Stimulated activated CD8-positive, alpha-beta memory T cell treated with anti-CD3 and anti-CD28 coated beads, Interleukin-12 subunit alpha, Interleukin-12 subunit beta, amount 100 ng/mL, for 4 hours (primary cell): ENCODE measurements at regions not wholly inside any gene's neighbourhood (a gene's known extent, or its start where the extent isn't known, plus 50 kb on each side); places are given as distances from the start of the nearest gene placed in this dataset.
"Not testable (repeated sequence)": the region's sequence is repeated elsewhere in the genome, so short reads cannot be mapped to it uniquely, and the experiment has no call there.

Source experiments
- DNase-seq: peaks from one replicate; pipeline ENCODE4 v3.0.0-alpha.2; 2020; ENCODE audit warnings: low read depth

DNA sequence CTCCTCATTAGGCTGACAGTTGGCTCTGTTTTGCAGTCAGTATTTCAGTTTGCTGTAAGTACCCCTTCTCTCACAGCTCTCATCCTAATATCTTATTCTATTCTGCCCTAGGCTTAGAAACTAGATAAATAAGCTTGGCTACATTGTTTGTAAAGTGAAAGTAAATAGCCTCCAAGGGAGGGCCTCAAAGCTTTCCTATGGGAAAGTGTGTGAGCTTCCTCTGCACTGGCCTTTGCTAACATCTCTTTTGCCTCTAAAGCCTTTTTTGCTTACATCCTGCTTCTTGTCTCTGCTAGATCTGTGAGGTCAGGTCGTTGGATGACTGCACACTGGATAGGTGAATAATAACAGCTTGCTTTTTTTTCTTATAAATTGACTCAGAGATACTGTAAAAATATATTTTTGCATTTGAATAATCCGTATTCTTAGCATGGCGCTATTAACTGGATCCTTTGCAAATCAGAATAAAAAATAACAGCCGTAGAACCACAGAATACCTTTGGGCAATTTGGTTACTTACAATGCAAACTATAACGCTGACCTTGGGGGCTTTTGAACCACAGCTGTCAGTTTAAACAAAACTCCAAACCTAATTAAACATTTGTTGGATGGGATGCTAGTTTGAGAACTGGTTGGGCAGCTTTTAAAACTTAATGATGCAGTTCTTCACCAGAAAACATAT, 55.1 kb downstream of the TTC6 start:
- no peak for DNase-seq

DNA sequence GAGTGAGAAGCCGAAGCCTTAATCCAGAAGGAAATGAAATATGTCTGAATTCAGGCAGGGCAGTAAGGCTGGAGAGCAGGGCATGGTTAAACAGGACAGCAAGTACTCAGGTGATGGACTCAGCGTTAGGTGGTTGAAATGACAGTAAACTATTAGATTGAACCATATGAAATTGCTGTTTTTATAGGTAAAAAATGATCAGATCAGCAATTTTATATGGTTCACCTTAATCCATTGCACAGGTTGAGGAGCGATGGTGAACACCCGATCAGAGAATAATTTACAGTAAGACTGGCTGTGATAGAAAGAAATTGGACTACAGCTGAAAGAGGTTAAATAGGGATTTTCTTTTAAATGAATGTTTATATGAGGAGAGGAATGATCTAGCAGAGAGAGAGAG, 56.6 kb downstream of the TTC6 start:
- DNase-seq: no peak

DNA sequence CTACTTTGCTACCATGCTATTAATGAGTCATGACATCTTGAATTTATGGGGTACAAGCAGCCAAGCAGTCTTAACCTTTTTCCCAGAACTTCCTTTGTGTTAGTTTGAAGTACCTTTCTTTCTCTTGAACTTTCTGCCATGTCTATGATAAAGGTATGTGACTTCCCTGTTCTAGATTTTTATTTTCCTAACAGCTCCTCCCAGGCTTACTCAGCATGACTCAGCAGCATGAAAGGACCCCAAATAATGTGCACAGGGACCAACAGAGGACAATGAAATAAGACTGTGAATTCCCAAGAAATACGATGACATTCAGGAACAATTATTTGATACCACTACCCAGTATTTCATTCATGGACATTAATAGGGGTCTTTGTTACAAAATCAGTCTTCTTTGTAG, 60.0 kb downstream of the TTC6 start:
- DNase-seq: no peak

DNA sequence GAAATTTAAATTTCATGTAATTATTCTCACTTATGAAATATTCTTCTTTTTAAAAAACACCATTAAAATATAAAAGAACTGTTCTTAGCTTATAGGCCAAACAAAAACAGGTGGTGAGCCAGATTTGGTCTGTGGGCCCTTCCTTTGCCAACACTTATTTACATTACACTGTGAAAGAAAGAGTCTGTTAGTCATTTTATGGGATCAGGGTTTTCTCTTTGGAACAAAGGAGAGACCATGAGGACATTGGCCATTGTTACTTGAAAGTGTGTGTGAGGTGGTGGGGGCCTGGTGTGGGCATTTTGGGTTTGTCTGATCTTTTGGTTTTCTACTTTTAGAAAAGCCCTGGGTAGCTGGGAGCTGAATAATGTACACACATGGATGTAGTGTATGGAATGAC, 62.7 kb downstream of the TTC6 start:
- no peak for DNase-seq

DNA sequence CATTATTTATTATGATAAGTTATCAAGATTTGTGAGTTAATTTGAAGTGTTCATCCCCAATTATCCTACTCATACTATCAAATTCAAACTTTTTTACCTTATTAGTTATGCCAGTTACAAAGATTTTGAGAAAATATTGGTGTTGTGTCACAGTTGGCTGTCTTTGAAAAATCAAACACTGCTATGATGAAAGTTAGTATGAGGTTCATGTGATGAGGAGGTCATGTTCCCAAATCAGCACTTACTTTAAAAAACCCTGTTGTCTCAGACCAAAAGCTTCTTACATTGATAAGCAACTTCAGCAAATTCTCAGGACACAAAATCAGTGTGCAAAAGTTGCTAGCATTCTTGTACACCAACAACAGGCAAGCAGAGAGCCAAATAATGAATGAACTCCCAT, 68.1 kb downstream of the TTC6 start:
- no peak for DNase-seq

DNA sequence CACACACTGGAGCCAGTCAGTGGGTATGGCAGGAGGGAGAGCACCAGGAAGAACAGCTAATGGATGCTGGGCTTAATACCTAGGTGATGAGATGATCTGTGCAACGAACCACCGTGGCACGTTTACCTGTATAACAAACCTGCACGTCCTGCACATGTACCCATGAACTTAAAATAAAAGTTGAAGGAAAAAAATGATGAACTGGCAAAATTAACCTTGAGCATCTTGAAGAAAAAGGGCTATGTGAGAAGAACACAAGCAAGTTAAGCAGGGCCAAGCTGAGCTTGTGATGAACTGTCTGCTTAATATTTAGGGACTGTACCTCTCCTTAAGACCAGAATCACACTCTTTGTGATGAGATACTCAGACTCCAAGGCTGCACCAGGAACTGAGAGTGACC, 70.0 kb downstream of the TTC6 start:
- no peak for DNase-seq

DNA sequence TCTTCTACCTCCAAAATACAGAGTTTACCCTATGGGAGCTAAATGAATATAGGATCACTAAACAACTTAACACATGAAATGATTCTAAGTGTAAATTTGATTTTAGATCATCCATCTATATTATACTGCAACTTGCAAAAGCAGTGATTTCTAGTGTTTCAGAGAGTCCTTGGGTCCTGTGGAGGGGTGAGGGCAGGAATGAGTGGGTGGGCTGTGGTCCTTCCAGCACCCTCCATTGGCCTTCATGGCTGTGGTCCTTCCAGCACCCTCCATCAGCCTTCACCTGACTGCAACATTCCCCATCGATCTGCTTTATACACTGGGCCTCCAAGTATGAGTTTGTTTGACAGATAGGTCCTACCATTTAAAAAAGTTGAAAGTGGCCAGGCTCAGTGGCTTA, 70.5 kb downstream of the TTC6 start:
- no peak for DNase-seq

DNA sequence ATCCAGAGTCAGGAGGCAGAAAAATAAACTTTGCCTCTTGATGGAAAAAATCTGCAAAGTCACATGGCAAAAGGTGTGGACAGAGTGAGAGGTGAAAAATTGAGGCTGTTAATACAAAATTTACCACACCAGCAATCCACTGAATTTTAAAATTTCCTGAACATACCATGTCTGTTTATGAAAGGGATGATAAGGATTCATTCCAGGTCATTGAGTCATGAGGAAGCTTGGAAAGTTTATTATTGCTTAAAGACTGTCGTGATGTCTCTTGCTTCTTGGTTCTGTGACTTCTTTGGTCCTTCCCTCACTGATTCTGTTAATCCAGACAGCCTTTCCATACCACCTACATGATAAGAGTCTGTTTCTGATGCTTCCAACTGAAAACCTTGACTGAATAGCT, 73.2 kb downstream of the TTC6 start:
- DNase-seq: no peak

DNA sequence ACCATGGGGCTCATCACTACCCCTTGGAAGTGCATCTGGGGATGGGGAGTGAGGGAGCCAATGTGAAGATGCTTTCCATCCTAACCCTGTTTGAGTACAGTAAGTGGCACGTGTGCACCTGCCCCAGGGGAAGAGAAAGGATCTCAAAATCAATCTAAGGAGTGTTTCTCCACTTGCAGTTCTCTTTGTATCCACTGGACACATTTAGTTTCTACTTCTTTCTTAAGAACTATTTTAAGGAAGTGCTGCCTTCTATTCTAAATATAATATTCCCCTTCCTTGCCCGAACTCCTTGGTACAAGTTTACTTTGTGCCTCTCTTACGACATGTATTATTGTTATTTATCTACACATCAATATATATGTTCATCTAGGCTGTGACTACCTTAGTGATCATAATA, 73.8 kb downstream of the TTC6 start:
- no peak for DNase-seq

DNA sequence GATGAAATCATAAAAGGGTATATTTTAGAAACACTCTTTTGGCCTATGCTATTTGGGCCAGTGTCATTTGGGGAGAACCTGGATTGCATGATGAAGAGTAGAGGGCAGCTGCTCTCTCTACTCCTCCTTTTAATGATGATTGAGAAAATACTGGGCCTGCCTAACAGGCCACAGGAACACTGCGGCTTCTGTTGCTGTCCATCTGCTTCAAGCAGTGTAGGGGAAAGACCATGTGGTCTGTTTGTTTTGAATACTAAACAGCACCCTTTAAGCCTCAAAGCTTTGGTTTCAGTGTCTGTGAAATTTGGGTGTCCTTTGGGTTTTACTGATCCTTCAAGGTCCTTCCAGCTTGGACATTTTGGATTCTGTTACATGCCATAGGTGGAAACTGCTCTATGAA, 78.0 kb downstream of the TTC6 start:
- DNase-seq: no peak

DNA sequence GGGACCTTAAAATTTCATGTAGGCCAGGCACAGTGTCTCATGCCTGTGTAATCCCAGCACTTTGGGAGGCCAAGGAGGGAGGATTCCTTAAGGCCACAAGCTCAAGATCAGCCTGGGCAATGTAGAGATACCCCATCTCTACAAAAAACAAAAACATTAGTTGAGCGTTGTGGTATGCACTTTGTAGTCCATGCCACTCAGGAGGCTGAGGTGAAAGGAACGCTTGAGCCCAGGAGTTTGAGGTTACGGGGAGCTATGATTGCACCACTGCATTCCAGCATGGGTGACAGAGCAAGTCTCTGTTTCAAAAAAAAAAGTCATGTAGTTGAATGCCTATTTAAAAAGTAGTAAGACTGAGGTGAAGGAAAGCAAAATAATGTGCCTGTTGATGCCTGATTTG, 83.5 kb downstream of the TTC6 start:
- DNase-seq: no peak

DNA sequence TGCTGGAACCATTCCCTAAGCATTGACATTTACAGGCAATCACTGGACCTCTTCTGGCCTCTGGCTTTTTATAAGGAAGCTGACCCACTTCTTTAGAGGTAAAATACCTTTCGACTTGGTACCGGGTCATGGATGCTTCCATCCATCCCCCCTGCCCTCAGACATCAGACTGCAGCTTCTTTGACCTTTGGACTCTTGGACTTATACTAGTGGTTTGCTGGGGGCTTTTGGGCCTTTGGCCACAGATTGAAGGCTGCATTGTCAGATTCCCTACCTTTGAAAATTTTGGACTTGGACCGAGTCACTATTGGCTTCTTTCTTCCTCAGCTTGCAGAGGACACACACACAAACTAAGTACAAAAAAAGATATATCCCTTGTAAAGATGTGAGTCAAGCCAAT, 86.1 kb downstream of the TTC6 start:
- DNase-seq: no peak

DNA sequence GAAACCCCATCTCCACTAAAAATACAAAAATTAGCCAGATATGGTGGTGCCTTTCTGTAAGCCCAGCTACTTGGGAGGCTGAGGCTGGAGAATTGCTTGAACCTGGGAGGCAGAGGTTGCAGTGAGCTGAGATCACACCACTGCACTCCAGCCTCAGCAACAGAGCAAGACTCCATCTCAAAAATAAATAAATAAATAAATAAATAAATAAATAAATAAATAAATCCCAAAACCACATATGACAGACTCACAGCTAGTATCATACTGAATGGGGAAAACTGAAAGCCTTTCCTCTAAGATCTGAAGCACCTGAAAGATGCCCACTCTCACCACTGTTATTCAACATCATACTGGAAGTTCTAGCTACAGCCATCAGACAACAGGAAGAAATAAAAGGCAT, 97.3 kb downstream of the TTC6 start:
- DNase-seq: not testable (repeated sequence)

DNA sequence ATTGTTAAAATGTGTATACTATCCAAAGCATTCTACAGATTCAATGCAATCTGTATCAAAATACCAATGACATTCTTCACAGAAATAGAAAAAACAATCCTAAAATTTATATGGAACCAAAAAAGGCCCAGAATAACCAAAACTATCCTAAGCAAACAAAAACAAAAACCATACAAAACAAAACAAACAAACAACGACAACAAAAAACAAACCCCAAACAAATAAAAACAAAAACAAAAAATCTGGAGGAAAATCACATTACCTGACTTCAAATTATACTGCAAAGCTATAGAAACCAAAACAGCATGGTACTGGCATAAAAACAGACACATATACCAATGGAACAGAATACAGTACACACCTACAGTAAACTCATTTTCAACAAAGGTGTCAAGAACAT, 98.0 kb downstream of the TTC6 start:
- DNase-seq: not testable (repeated sequence)

DNA sequence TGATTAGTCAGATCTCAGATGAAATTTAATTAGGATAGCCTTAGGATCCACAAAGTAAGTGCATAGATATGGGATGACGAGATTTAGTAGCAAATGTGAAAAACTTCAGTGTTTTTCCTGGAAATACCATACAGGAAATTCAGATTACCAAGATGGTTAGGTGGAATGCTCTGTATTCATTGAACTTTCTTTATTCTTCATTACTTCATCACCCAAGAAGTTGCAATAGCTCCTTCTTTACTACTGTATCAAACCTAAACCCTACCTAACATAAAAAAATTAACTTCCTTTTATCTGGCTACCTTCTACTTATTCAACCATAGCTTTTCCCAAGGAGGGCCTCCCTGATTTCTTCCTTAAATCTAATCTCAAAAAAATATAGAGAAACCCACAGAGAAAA, 100.4 kb downstream of the TTC6 start:
- no peak for DNase-seq

DNA sequence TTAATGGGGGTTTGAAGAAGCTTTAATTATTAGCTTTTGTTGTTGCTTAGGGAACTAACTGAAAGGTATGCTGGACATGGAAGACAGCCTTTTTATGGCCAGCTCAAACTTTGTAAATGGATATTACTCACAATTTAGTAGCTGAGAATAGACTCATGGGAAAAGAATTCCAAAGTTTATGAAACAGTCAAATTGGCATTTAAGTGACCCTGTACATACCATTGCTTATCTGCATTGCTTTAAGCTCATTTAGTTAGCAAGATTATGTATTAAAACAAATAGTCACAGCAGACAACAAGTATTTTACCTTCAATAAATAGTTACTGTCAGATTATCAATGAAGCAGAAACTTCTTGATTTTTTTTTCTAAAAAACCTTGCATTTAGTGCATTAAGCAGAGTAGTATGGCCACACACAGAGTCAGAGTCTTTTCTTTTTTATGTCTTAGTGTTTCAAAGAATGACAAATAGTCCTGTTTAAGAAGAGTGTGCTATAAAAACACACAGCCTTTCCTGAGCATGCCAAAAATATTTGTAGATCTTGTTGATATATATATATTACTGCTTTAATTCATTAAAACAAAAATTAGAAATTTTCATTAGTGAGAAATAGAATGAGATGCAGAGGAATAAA, 102.2 kb downstream of the TTC6 start:
- no peak for DNase-seq

DNA sequence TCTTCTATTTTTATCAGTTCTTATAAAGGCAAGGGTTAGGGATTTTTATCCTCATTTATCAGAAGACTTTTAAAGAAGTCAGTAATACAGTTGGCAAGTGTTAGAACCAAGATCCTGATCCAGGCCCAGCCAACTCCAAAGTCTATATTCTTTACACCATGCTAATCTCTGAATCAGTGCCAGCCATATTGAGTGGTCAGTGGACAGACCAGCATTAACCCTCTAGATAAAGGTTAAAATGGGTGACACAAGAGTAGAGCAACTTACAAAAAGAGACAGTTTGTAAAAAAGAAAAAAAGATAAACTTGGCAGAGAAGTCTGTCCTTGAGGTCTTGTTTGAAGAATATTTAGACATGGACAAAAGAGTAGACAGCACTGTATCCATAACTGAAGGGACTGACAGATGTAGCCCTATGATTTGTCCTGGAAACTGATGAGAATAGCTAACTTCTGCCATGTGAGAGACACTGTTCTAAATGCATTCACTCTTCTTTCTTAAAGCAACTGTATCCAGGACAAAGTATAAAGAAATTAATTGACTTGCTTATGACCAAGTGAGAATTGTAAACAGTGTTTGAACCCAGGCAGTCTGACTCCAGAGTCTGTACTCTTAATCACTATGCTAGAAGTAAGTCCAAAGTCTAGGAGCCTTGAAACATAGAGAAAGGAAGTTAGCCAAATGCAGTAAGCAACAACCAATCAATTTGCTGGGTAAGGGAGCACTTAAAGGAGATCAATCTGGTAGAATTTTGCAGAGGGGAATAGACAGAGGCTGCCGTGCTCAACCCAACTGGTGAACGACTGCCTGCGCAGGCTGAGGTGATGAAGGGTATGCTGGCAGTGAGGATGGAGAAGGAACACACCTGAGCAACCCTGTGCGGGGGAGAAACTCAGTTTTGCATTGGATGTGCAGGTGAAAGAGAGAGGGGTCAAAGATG, 103.7 kb downstream of the TTC6 start:
- no peak for DNase-seq

DNA sequence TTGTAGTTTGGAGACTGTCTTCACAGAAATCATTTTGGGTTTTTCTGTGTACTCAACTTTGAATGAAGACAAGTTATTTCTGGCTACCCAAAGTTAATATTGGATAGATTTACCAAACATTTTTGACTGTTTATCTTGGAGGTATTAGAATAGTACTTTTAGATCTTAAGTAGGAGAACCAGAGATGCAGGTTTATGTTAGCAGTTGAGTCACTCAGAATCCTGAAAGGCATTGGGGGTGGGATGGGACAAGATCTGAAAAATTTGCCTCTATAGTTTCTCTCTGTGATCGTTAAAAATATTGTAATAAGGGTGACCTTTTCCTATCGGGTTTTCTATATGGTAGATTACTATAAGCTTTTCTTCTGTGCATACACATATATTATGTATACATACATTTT, 112.3 kb downstream of the TTC6 start:
- no peak for DNase-seq

DNA sequence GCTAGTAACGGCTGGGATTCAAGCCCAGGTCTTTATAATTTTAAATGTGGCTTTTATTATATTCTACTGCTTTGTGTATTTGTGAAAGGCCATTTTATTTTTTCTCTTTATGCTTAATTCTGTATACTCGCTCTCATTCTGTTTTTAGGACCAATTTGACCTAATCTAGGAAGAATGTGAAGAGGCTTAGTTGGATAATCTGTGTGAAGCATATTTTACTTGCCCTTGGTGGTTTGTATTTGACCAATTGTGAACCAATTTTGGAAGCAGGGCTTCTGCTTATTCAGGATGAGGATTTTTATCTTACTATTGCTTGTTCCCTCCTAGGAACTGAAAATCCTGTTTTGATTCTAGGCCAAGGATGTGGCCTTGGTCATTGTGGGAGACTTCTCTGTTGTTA, 113.1 kb downstream of the TTC6 start:
- no peak for DNase-seq

DNA sequence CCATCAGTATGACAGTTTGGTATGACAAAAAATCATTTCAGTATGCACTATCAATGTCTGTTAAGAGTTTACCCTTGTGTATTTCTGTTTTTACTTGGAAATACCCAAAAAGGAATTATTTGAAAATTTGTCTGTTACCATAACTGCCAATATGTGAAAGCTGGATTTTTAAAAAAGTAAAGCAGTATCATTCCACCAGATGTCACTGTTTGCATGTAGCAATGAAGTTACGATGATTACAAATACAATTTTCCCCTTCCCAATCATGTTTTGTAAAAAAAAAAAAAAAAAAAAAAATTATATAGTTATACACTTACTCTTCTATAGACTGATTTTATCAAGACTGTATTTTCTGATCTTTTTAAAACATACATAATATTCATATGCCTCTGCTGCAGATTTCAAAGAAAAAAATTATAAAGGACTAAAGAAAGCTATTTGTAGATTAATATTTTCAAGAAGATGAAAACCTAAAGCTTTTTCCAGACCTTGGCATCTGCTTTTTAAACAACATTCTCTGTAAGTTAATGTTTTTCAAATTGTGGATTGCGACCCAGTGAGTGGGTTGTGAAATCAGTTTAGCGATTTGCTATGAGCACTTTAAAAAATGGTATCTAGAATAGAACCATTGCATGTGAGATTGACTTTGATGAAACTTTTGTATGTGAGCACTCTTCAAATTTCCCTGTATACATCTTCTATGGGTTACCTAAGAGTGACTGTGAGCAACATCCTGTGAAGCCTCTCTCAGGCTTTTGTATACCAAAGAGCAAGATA, 114.2 kb downstream of the TTC6 start:
- DNase-seq: no peak

DNA sequence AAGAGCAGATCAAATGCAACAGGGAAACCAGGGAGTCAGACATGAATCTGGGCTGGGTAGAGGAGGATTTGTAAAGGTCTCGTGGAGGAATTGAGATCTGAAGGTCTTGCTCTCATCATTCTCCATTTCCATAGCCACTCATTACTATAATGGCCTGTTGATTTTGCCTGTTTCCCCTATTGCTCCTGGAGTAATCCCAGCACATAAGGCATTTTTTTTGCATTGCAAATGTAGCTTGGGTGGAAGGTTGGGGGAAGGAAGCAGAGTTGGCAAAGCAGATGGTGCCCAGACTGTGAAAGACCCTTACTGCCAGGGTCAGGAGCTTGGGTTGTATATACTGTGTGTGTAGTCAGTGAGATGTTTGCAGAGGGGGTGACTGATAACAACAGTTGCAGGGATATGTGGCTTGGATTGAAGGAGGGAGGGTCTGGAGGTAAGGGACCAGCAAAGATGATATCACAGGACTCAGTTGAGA, 116.0 kb downstream of the TTC6 start:
- no peak for DNase-seq

DNA sequence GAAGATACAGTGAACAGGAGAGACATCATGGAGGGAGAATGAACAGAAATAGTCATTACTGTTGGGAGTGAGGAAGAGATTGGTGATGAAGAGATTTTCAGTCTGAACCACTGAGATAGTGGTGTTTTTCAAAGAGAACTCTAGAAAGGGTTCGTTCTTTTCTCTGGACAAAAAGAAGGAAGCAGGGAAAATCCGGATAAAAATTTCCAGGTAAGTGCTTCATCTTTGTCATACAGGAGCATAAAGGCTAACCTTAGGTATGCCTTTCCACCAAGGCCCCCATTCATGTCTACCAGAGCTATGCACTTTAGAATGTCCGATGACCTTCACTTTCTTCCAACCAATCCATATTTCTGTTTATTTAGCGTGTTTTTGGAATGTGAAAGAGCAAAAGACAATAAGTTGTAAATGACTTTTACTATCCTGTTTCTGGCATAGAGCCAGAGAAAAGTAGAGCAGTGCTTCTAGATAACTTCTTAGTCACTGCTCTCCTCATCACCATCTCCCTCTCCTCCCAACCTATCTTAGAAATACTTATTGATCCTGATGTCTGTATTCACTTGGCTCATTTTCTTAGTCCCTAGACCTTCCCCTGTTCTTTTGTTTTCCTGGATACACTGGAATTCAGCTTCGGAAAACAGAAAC, 116.5 kb downstream of the TTC6 start:
- no peak for DNase-seq
